ENCODE measurements at regions not wholly inside any gene's neighbourhood (a gene's known extent, or its start where the extent isn't known, plus 50 kb on each side); places are given as distances from the start of the nearest gene placed in this dataset.

DNA sequence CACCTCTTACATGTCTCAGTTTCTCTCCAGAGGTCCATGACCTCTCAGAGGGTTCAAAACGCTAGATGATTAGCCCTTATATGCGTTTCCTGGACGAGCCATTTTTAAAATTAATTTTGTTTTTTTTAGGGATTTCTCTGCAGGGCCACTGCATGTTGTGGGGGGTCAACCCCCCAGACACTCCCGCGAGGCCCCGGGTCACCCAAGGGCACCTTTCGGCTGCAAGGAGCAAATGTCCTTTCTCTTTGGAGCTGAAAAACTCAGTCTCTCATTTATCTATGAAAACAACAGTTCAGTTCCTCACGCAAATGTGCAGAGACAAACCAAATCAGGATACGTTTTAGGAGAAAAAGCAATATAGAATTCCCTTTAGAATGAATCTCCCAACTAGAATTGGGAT is 944.3 kb upstream of the SEMA6D start:
- TF ChIP-seq, protein P1, sequence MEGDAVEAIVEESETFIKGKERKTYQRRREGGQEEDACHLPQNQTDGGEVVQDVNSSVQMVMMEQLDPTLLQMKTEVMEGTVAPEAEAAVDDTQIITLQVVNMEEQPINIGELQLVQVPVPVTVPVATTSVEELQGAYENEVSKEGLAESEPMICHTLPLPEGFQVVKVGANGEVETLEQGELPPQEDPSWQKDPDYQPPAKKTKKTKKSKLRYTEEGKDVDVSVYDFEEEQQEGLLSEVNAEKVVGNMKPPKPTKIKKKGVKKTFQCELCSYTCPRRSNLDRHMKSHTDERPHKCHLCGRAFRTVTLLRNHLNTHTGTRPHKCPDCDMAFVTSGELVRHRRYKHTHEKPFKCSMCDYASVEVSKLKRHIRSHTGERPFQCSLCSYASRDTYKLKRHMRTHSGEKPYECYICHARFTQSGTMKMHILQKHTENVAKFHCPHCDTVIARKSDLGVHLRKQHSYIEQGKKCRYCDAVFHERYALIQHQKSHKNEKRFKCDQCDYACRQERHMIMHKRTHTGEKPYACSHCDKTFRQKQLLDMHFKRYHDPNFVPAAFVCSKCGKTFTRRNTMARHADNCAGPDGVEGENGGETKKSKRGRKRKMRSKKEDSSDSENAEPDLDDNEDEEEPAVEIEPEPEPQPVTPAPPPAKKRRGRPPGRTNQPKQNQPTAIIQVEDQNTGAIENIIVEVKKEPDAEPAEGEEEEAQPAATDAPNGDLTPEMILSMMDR (IDR thresholded peaks at IDR 0.05): no peak
- TF ChIP-seq POLR2A (IDR thresholded peaks at IDR 0.05): no peak
- 71 to 76% methylated on average over 5 to 8 of the region's 9 CpGs for WGBS, 2 donors
- Histone ChIP-seq H3K9me3 (peaks cover 0 to 16% (median 11%) of the 10 kb centered on the region in 3 donors), H3K36me3 (no peaks in the 10 kb centered on the region), H3K4me1 (no peaks in the 10 kb centered on the region), H3K4me3 (no peak overlapping the region), H3K27ac (no peak overlapping the region), H3K27me3 (no peaks in the 10 kb centered on the region)
- intact Hi-C loops (cut with DNase I): no loop called here
- no peak for DNase-seq

DNA sequence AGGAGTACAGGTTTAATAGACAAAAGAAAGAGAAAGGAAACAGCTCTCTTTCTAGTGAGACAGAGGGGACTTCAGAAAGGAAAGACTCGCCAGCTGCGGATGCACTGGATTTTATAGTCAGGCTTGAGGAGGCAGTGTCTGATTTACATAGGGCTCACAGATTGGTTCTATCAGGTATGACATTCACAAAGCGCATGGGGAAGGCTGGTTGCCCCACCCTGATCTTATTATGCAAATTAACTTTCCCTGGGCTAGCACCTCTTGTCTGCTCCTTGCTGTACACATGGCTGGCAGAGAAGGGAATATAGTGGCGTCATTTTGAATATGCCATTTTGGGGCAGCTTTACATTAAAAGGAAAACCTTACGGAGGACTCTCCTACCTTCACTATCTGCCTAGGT is 938.4 kb upstream of the SEMA6D start:
- Histone ChIP-seq H3K4me3 (no peak overlapping the region), H3K27me3 (no peaks in the 10 kb centered on the region), H3K36me3 (no peaks in the 10 kb centered on the region), H3K9me3 (no peaks in the 10 kb centered on the region), H3K4me1 (no peaks in the 10 kb centered on the region), H3K27ac (no peak overlapping the region)
- TF ChIP-seq, protein P1 (IDR thresholded peaks at IDR 0.05): no peak
- no peak for TF ChIP-seq POLR2A (IDR thresholded peaks at IDR 0.05)
- 87 to 92% methylated on average over 5 of the region's 5 CpGs for WGBS, 2 donors
- intact Hi-C loops (cut with DNase I): no loop called here
- no peak for DNase-seq

DNA sequence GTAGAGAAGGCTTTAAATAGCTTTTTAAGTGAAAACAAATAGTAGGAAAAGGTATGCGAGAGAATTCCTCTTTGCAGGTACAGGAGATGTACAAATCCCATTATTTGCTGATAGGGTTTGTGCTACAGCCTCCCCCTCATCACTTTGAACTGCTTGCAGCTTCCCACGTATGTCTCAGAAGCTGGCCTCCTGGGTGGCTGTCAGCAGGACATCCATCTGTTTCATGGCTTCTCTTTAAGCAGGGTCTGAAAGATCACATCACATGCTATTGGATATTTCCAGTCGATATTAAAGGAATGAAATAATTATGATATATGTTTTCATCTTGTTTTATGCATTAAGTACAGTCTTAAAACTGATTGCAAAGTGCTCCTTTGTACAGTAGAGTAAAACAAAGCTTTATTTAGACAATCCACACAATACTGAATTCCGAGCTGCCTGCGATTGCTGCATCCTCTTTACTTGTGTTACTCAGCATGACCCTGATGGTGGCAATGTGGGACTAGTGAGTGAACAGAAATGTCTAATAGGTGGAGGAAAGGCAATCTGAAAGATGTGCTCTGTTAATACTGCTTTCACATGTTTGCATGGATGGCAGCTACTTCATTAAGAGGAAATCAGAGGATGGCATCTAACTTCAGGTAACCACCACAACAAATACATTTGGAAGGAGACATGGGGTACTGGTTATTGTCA is 930.6 kb upstream of the SEMA6D start:
- H3K36me3 ChIP-seq: no peaks in the 10 kb centered on the region
- H3K4me1 ChIP-seq: no peaks in the 10 kb centered on the region
- no peak overlapping the region for H3K27ac ChIP-seq
- no peak overlapping the region for H3K4me3 ChIP-seq
- intact Hi-C loops (cut with DNase I): no loop called here
- 56 to 66% methylated on average over 5 of the region's 5 CpGs for WGBS, 2 donors
- TF ChIP-seq, protein P1 (IDR thresholded peaks at IDR 0.05): no peak
- TF ChIP-seq POLR2A (IDR thresholded peaks at IDR 0.05): no peak
- no peaks in the 10 kb centered on the region for H3K27me3 ChIP-seq
- DNase-seq: no peak
- peaks cover 0 to 5% (median 0%) of the 10 kb centered on the region in 3 donors for H3K9me3 ChIP-seq

GRCh38 chr15:46795685-46796084 is 921.6 kb upstream of the SEMA6D start:
- intact Hi-C loops (cut with DNase I): no loop called here
- H3K27ac ChIP-seq: no peak overlapping the region
- H3K4me3 ChIP-seq: no peak overlapping the region
- H3K27me3 ChIP-seq: no peaks in the 10 kb centered on the region
- H3K36me3 ChIP-seq: no peaks in the 10 kb centered on the region
- 61 to 77% methylated on average over 3 of the region's 3 CpGs for WGBS, 2 donors
- TF ChIP-seq, protein P1 (IDR thresholded peaks at IDR 0.05): no peak
- TF ChIP-seq POLR2A (IDR thresholded peaks at IDR 0.05): no peak
- H3K9me3 ChIP-seq: peaks cover 0 to 8% (median 0%) of the 10 kb centered on the region in 3 donors
- H3K4me1 ChIP-seq: no peaks in the 10 kb centered on the region
- no peak for DNase-seq

- no peak for DNase-seq
- Histone ChIP-seq H3K4me1 (no peaks in the 10 kb centered on the region), H3K9me3 (no peaks in the 10 kb centered on the region), H3K27me3 (no peaks in the 10 kb centered on the region), H3K36me3 (no peaks in the 10 kb centered on the region), H3K27ac (no peak overlapping the region), H3K4me3 (no peak overlapping the region)
- 13 to 17% methylated on average over 1 of the region's 1 CpG for WGBS, 2 donors
- intact Hi-C loops (cut with DNase I): no loop called here
- TF ChIP-seq, protein P1 (IDR thresholded peaks at IDR 0.05): no peak
- no peak for TF ChIP-seq POLR2A (IDR thresholded peaks at IDR 0.05)
These were observed 908.5 kb upstream of the SEMA6D start for GRCh38 chr15:46808834-46809233.

Data from esophagus squamous epithelium (tissue), 5 donors.